Retinal pigment epithelial cell (primary cell): ENCODE measurements at regions not wholly inside any gene's neighbourhood (a gene's known extent, or its start where the extent isn't known, plus 50 kb on each side); places are given as distances from the start of the nearest gene placed in this dataset.
"Not testable (repeated sequence)": the region's sequence is repeated elsewhere in the genome, so short reads cannot be mapped to it uniquely, and the experiment has no call there.

Source experiments
- DNase-seq: peaks from one replicate; pipeline ENCODE4 v3.0.0-alpha.2; 2010; ENCODE audit warnings: low read depth
- H3K4me3 ChIP-seq: 2 replicates; pipeline ENCODE4 v1.5.1; 2011; ENCODE audit warnings: mild to moderate bottlenecking, low read length, control low read depth, moderate library complexity
- CTCF ChIP-seq: conservative IDR thresholded peaks from 2 replicates; pipeline ENCODE4 v1.5.1; 2011; ENCODE audit warnings: low read depth, low read length, control low read depth, inconsistent platforms

- no peak overlapping the region for H3K4me3 ChIP-seq
- TF ChIP-seq CTCF: no peak
- no peak for DNase-seq
Observed at GRCh38 chr7:156504687-156505545, 135.7 kb upstream of the RNF32 start.

GRCh38 chr7:156504006-156504405 lies 136.6 kb upstream of the RNF32 start:
- DNase-seq: no peak
- no peak for TF ChIP-seq CTCF
- H3K4me3 ChIP-seq: no peak overlapping the region

GRCh38 chr7:156503196-156503595 lies 137.4 kb upstream of the RNF32 start:
- H3K4me3 ChIP-seq: no peak overlapping the region
- no peak for DNase-seq
- no peak for TF ChIP-seq CTCF

- not testable (repeated sequence) for H3K4me3 ChIP-seq, DNase-seq
Observed at GRCh38 chr7:156501815-156502214, 138.8 kb upstream of the RNF32 start.

GRCh38 chr7:156499247-156499881 lies 141.2 kb upstream of the RNF32 start:
- no peak overlapping the region for H3K4me3 ChIP-seq
- DNase-seq: no peak
- no peak for TF ChIP-seq CTCF

- no peak overlapping the region for H3K4me3 ChIP-seq
- no peak for DNase-seq
Observed at GRCh38 chr7:156497776-156498509, 142.6 kb upstream of the RNF32 start.

More at GRCh38 chr7:156497776-156498509, 142.6 kb upstream of the RNF32 start:
- no peak for TF ChIP-seq CTCF
